ENCODE measurements at regions not wholly inside any gene's neighbourhood (a gene's known extent, or its start where the extent isn't known, plus 50 kb on each side); places are given as distances from the start of the nearest gene placed in this dataset.

DNA sequence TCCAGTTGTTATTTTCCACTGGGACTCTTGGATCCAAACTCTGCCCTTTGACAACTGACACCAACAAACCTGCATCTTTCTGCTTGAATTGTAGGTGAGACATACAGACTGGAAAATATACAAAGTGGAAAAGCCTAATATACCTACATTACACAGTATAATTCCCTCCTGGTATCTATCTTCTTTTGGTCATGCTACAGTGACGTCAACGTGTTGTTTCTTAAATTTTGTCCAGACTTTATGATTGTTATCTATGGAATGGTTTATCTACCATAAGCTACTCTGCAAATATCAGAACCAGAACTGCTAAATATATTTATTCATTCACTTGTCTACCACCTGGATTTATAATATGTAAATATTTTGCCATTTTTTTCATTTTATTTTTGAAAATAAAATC, 264.3 kb upstream of the ZPLD1 start:
- no peak for DNase-seq (ENCODE audit: low read depth, low spot score)
- Histone ChIP-seq H3K9ac (replicated peaks; ENCODE audit: extremely low read depth, insufficient read depth, low read length) (no peak overlapping the region), H3K9me1 (replicated peaks; ENCODE audit: control insufficient read depth, extremely low read depth, insufficient read depth, low read length) (no peaks in the 10 kb centered on the region), H3K4me2 (ENCODE audit: insufficient read depth, low read length) (no peak overlapping the region), H3K36me3 (ENCODE audit: control insufficient read depth in 2 of 2, extremely low read depth in 1 of 2, insufficient read depth in 2 of 2, low read length in 2 of 2) (no peaks in the 10 kb centered on the region), H3K79me2 (ENCODE audit: control insufficient read depth, insufficient read depth, low read length) (no peaks in the 10 kb centered on the region), H3K9me3 (replicated peaks; ENCODE audit: control insufficient read depth, insufficient read depth, low read length) (no peaks in the 10 kb centered on the region), H3K4me1 (ENCODE audit: control insufficient read depth, extremely low read depth, insufficient read depth, low read length) (peaks cover 25% of the 10 kb centered on the region), H4K20me1 (replicated peaks; ENCODE audit: control insufficient read depth, extremely low read depth, insufficient read depth, low read length) (no peaks in the 10 kb centered on the region), H3K27ac (ENCODE audit: insufficient read depth, low read depth, low read length) (no peak overlapping the region), H2AFZ (ENCODE audit: low read depth, low read length) (no peak overlapping the region), H3K27me3 (ENCODE audit: control insufficient read depth in 2 of 2, insufficient read depth in 2 of 2, low read length in 2 of 2) (no peaks in the 10 kb centered on the region), H3K4me3 (replicated peaks in 1 of 3; ENCODE audit: insufficient read depth in 1 of 3, low read depth in 1 of 3, low read length in 3 of 3) (no peak overlapping the region)
- FAIRE-seq: no peak
- no TSS peak for BruUV-seq (replicated peaks)
- intact Hi-C loops (cut with micrococcal nuclease) (loop anchor here (5.0 kb wide), 1 partner anchor 168 kb away; no protein-coding TSS in a partner anchor), dilution Hi-C loops (cut with MboI; ENCODE audit: extremely low pct_ligation_motif_present, low sequenced_read_pairs) (loop anchor here (25.0 kb wide), 1 partner anchor 308 kb away; no protein-coding TSS in a partner anchor)
- ChIA-PET POLR2A (no interaction called here), CTCF (interaction anchor here (1.2 kb wide), 1 partner anchor 55 kb away, joined by 4 read pairs; no protein-coding TSS in a partner anchor)
- TF ChIP-seq, protein P1, sequence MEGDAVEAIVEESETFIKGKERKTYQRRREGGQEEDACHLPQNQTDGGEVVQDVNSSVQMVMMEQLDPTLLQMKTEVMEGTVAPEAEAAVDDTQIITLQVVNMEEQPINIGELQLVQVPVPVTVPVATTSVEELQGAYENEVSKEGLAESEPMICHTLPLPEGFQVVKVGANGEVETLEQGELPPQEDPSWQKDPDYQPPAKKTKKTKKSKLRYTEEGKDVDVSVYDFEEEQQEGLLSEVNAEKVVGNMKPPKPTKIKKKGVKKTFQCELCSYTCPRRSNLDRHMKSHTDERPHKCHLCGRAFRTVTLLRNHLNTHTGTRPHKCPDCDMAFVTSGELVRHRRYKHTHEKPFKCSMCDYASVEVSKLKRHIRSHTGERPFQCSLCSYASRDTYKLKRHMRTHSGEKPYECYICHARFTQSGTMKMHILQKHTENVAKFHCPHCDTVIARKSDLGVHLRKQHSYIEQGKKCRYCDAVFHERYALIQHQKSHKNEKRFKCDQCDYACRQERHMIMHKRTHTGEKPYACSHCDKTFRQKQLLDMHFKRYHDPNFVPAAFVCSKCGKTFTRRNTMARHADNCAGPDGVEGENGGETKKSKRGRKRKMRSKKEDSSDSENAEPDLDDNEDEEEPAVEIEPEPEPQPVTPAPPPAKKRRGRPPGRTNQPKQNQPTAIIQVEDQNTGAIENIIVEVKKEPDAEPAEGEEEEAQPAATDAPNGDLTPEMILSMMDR (IDR thresholded peaks at IDR 0.05; ENCODE audit: extremely low read depth in 1 of 2, insufficient read depth in 1 of 2, low read depth in 1 of 2, low read length in 2 of 2): no peak
- no peak for TF ChIP-seq POLR2AphosphoS5 (IDR thresholded peaks at IDR 0.05; ENCODE audit: insufficient read depth, low read depth, low read length)
- no peak for TF ChIP-seq EZH2 (IDR thresholded peaks at IDR 0.05; ENCODE audit: borderline replicate concordance, low read depth, low read length, severe bottlenecking)

- H3K4me1 ChIP-seq (ENCODE audit: control insufficient read depth, extremely low read depth, insufficient read depth, low read length): peaks cover 56% of the 10 kb centered on the region
- no peaks in the 10 kb centered on the region for H3K9me1 ChIP-seq (replicated peaks; ENCODE audit: control insufficient read depth, extremely low read depth, insufficient read depth, low read length)
- no peaks in the 10 kb centered on the region for H3K36me3 ChIP-seq (ENCODE audit: control insufficient read depth in 2 of 2, extremely low read depth in 1 of 2, insufficient read depth in 2 of 2, low read length in 2 of 2)
- intact Hi-C loops (cut with micrococcal nuclease) (loop anchor here (1.0 to 5.0 kb wide), 3 partner anchors 11 to 172 kb away; no protein-coding TSS in a partner anchor), dilution Hi-C loops (cut with MboI; ENCODE audit: extremely low pct_ligation_motif_present, low sequenced_read_pairs) (loop anchor here (25.0 kb wide), 1 partner anchor 312 kb away; no protein-coding TSS in a partner anchor)
- peak overlapping the region; percentile 78 for H3K4me2 ChIP-seq (ENCODE audit: insufficient read depth, low read length)
- no peaks in the 10 kb centered on the region for H3K27me3 ChIP-seq (ENCODE audit: control insufficient read depth in 2 of 2, insufficient read depth in 2 of 2, low read length in 2 of 2)
- peak overlapping the region; percentile 76 for H3K9ac ChIP-seq (replicated peaks; ENCODE audit: extremely low read depth, insufficient read depth, low read length)
- no peak overlapping the region for H2AFZ ChIP-seq (ENCODE audit: low read depth, low read length)
- peak; percentile 89 for FAIRE-seq
- TSS peak; percentile 0 for BruUV-seq (replicated peaks)
- ChIA-PET POLR2A (interaction anchor here (1.4 kb wide), 1 partner anchor 323 kb away, joined by 3 read pairs; no protein-coding TSS in a partner anchor), CTCF (interaction anchor here (0.8 to 2.9 kb wide), 9 partner anchors 12 to 360 kb away, joined by 3 to 17 read pairs (median 4); partner anchors contain the start of gene NFKBIZ)
- no peak overlapping the region for H3K4me3 ChIP-seq (replicated peaks in 1 of 3; ENCODE audit: insufficient read depth in 1 of 3, low read depth in 1 of 3, low read length in 3 of 3)
- TF ChIP-seq FOS (IDR thresholded peaks at IDR 0.05; ENCODE audit: borderline replicate concordance, insufficient read depth, low read length) (peak; percentile 66), EZH2 (IDR thresholded peaks at IDR 0.05; ENCODE audit: borderline replicate concordance, low read depth, low read length, severe bottlenecking) (no peak), JUN (IDR thresholded peaks at IDR 0.05; ENCODE audit: borderline replicate concordance, insufficient read depth, insufficient read length, low read depth) (peak; percentile 87), POLR2AphosphoS5 (IDR thresholded peaks at IDR 0.05; ENCODE audit: insufficient read depth, low read depth, low read length) (peak; percentile 58), GATA2 (IDR thresholded peaks at IDR 0.05; ENCODE audit: insufficient read depth, insufficient read length, low read depth, low read length) (peak; percentile 46)
- no peaks in the 10 kb centered on the region for H3K9me3 ChIP-seq (replicated peaks; ENCODE audit: control insufficient read depth, insufficient read depth, low read length)
- no peaks in the 10 kb centered on the region for H3K79me2 ChIP-seq (ENCODE audit: control insufficient read depth, insufficient read depth, low read length)
- H3K27ac ChIP-seq (ENCODE audit: insufficient read depth, low read depth, low read length): peak overlapping the region; percentile 91
- peak; percentile 87 for DNase-seq (ENCODE audit: low read depth, low spot score)
- H4K20me1 ChIP-seq (replicated peaks; ENCODE audit: control insufficient read depth, extremely low read depth, insufficient read depth, low read length): no peaks in the 10 kb centered on the region
These were observed 260.5 kb upstream of the ZPLD1 start for GRCh38 chr3:102174312-102174712.
